HG02840 (cell line): ENCODE measurements at regions not wholly inside any gene's neighbourhood (a gene's known extent, or its start where the extent isn't known, plus 50 kb on each side); places are given as distances from the start of the nearest gene placed in this dataset.

Experiments used
- ATAC-seq: cut with Tn5 transposase; IDR thresholded peaks from one replicate; pipeline ENCODE4 v1.9.1; 2021; ENCODE audit warnings: mild to moderate bottlenecking, moderate library complexity, moderate number of reproducible peaks; ENCODE audit not compliant: unreplicated experiment, low FRiP score

DNA sequence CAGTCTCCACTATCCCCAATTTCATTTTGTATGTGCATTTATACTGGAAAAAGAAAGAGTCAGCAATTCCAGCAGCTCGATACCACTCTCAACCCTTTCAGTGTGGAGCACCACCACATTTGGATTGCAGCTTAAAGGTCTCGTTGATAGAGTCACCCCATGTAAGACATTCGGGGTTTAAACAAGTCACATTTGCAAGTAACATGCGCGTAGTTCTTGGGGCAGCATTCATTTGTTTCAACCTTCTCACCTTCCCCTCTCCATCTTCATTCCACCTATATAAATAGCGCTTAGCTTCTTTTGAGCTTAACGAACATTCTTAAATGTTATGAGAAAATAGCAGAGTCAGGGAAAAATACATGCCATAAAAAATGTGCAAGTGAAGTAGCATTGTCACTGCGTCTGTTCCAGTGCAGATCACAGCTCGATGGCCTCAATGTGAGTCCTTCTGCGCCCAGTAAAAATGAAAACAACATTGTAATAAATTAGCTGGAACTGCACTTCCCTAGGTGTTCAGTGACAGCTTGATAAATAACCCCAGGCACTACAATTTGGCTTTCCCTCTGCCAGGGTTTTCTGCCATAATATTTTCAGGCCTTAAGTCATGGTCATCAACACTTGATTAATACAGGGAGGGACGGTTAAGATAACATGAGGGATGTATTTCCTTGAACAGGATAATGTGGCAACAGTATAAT is 737.8 kb upstream of the NRSN1 start:
- no peak for ATAC-seq

GRCh38 chr6:23389386-23389785 is 736.6 kb upstream of the NRSN1 start:
- ATAC-seq: no peak

GRCh38 chr6:23390221-23390620 is 735.8 kb upstream of the NRSN1 start:
- ATAC-seq: no peak

DNA sequence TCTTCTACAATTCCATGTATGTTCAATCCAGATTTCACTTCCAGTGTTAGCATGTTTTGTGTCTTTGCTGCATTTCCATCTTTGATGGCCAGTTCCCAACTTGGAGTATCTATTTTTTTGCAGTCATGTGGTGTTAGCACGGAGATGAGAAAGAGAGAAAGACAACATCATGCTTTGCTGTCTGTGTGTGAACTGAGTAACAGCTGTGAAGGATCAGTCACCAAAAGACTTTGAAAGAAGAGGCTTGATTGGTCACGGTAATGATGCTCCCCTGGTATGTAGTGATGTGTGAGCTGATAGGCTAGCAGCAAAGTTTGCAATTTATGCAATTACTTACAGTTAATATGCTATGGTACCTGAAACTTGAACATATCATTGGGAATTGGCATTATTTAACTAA is 731.3 kb upstream of the NRSN1 start:
- ATAC-seq: no peak

GRCh38 chr6:23395381-23395780 is 730.6 kb upstream of the NRSN1 start:
- ATAC-seq: no peak

DNA sequence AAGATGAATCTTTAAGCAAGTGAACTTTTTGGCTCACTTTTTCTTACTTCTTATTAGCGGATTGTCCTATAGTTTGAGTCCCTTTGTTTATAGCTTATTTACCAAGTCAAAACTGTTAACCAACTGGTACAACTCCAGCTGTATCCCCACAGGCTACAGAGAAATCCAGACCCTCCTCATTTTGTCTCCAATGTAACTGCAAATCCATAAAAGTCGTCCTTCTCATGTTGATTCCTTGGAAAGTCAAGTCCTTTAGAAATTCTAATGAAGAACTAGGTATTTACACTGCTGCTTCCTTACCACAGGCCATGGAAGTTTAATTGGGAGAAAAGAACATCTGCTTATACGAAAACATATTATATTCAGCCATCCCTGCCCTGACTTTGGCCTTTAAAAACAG is 729.1 kb upstream of the NRSN1 start:
- ATAC-seq: no peak

- ATAC-seq: no peak
Observed at GRCh38 chr6:23403460-23403859, 722.6 kb upstream of the NRSN1 start.

- no peak for ATAC-seq
Observed at GRCh38 chr6:23409531-23409930, 716.5 kb upstream of the NRSN1 start.

DNA sequence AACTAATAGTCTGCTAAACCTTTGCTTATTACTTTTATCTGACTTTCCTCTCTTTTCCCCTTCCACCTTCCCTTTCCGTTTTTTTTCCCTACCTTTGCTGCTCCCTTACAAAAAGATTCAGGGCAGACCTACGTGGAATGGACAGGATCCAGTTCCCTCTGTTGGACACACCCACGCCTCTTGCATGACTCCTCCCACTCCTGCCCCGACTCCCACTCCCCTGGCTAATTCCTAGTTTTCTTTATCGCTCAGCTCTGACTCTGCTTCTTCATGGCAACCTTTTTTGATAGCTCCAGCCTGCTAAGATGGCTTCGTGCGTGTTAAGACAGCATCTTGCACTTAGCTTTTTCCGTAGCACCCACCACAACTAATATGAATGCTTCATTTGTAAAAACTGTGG is 715.6 kb upstream of the NRSN1 start:
- no peak for ATAC-seq

DNA sequence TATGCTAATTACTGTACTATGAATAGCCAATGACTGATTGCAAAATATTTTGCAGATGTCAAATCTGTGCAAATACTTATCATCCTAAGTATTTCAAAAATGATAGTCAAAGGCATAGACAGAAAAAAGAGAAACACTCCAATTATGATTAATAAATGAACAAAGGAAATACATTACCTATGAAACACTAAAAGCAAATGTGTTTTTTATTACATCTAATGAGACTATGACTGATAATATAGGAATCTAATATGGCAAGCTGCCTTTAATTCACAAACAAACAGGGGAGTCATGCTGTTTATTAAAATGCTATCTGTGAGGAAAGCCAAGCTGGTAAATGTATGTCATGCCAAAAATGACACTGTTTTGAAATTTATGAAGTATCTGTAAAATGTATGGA is 713.2 kb upstream of the NRSN1 start:
- ATAC-seq: no peak

- ATAC-seq: no peak
Observed at GRCh38 chr6:23413327-23414050, 712.5 kb upstream of the NRSN1 start.

DNA sequence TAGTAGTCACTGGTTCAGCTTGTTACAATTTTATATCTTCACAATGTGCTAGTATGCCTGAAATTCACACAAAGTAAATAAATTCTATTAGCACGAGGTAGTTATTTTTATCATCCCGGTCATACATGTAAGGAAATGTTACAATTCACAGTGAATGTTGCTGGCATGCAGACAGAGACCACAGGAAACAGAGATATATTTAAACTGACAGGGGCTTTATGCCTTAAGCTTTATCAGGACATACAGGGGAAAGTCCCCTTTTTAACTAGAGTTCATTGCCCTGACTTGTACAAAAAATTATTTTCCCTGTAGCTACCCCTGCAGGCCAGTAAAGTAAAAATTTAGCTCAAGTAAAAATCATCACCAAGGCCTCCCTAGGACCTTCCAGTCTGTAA is 712.0 kb upstream of the NRSN1 start:
- ATAC-seq: no peak

DNA sequence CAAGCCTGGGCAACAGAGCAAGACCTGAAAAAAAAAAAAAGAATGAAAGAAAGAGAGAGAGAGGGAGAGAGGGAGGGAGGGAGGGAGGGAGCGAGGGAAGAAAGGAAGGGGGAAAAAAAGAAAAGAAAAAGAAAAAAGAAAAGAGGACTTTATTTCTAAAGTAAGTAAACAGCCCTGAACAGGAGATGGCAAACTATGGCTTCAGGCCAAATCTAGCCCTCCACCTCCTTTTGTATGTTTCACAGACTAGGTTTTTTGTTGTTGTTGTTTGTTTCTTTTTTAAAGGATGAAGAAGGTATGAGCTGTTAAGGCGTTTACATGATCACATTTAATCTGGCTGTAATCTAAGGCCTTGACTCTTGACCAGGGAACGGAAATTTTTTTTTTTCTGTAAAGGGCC is 711.1 kb upstream of the NRSN1 start:
- no peak for ATAC-seq

- no peak for ATAC-seq
Observed at GRCh38 chr6:23415819-23416427, 710.1 kb upstream of the NRSN1 start.

DNA sequence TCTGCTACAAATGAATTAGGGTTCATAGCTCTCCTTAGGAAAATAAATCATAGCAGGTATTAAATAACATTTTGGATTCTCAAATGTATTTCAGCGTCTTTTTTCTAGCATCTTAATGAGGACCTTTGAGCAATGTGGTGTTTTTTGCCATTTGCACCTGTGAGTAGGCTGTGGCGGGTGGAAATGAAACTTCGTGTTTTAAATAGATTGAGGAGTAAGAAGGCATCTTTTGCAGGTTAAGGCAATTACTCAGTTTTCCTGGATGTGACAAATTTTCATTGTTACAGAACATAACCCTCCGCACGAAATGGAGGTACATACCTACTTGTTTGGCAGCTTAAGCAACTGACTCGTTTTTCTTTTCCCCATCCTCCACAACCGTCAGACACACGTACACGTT is 708.9 kb upstream of the NRSN1 start:
- no peak for ATAC-seq

- no peak for ATAC-seq
Observed at GRCh38 chr6:23418095-23418494, 707.9 kb upstream of the NRSN1 start.

- ATAC-seq: no peak
Observed at GRCh38 chr6:23419046-23419445, 707.0 kb upstream of the NRSN1 start.

DNA sequence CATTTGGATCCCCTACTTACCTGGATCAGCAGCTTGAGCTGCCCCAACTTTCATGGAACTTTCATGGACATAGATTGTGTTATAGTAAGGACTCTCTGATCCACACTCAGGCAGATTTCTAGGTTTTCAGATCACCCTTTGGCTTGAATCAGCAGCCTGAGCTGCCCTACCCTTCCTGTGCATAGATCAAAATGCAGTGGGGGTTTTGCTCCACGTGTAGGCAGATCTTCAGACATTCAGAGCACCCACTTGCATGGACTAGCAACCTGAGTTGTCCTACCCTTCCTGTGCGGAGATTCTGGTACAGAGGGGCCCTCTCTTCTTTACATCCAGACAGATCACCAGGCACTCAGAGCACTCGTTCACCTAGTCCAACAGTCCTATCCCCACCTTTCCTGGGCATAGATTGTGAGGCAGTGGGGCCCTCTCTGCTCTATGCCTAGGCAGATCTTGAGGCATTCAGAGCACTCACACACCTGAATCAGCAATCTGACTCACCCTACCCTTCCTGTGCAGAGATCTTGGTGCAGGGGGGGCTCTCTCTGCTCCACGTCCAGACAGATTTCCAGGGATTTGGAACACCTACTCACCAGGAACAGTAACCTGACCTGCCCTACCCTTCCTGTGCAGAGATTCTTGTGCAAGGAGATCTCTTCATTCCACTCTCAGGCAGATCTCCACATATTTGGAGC is 705.2 kb upstream of the NRSN1 start:
- no peak for ATAC-seq

GRCh38 chr6:23424584-23424983 is 701.4 kb upstream of the NRSN1 start:
- ATAC-seq: no peak

DNA sequence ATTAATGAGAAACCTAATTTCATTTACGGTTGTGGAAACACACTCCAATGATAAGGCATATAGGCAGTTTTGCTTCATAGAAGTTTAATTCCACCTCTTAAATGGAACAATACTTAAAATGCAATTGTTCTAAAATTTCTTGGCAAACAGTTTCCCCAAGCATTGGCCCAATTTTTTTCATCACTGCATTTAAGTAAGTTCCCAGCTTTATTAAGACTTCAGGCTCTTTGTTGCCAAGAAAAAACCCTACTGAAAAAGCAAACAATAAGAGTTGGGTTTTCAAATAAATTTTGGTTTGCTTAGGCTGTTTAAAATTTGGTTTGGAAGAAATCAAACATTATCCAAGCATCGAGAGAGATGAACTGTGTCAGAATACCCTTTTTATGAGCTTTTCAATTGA is 690.9 kb upstream of the NRSN1 start:
- no peak for ATAC-seq

DNA sequence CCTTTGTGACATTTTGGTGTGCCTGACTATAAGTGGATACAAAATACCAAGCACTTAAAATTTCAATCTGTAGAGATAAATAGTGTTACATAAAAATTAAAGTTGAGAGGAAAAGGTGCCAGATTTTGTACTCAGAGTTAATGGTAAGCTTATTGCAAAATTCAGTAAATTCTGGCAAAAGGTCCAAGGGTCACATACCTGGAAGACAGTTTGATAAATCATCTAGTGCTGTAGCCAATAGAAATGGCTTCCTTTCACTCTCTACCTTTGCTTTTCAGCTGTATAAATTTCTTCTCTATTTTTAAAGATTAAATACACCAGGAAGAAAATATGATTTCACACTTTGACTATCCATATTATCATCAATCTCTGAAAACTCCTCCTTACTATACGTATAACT is 690.2 kb upstream of the NRSN1 start:
- ATAC-seq: no peak
